ENCODE measurements at regions not wholly inside any gene's neighbourhood (a gene's known extent, or its start where the extent isn't known, plus 50 kb on each side); places are given as distances from the start of the nearest gene placed in this dataset.

- no peak for TF ChIP-seq CHD7 (IDR thresholded peaks at IDR 0.05; ENCODE audit: insufficient replicate concordance, low read length)
- no peak for TF ChIP-seq GTF2F1 (IDR thresholded peaks at IDR 0.05; ENCODE audit: borderline replicate concordance, low read depth, low read length)
- no peak for TF ChIP-seq EGR1 (IDR thresholded peaks at IDR 0.05; ENCODE audit: borderline replicate concordance, low read depth, low read length)
- no peak for TF ChIP-seq CREB1 (IDR thresholded peaks at IDR 0.05)
- TF ChIP-seq EP300 (IDR thresholded peaks at IDR 0.05; ENCODE audit: borderline replicate concordance in 1 of 2, low read depth in 2 of 2, low read length in 2 of 2): no peak
- TF ChIP-seq KDM4A (IDR thresholded peaks at IDR 0.05; ENCODE audit: low read depth, low read length, severe bottlenecking): no peak
- TF ChIP-seq HDAC2 (IDR thresholded peaks at IDR 0.05; ENCODE audit: borderline replicate concordance in 1 of 2, low read depth in 2 of 2, low read length in 2 of 2): no peak
Measured at GRCh38 chr2:37582481-37583220, 88.8 kb downstream of the CDC42EP3 start (continued).

Data from H1 (cell line).